GM06990 (cell line): ENCODE measurements at regions not wholly inside any gene's neighbourhood (a gene's known extent, or its start where the extent isn't known, plus 50 kb on each side); places are given as distances from the start of the nearest gene placed in this dataset.

Experiments used
- DNase-seq: peaks from one replicate; pipeline ENCODE4 v3.0.0-alpha.2; 2011; ENCODE audit not compliant: insufficient read length; ENCODE audit errors: extremely low read depth
- H3K27me3 ChIP-seq: replicated peaks from 2 replicates; pipeline ENCODE4 v1.6.0; 2011; ENCODE audit warnings: low read length; ENCODE audit not compliant: control insufficient read depth, insufficient read depth
- H3K36me3 ChIP-seq: 2 replicates; pipeline ENCODE4 v1.5.1; 2011; ENCODE audit warnings: low read length; ENCODE audit not compliant: control insufficient read depth, insufficient read depth
- H3K4me3 ChIP-seq: replicated peaks from 2 replicates; pipeline ENCODE4 v1.5.1; 2011; ENCODE audit warnings: low read depth, mild to moderate bottlenecking, control low read depth, low read length
- CTCF ChIP-seq: IDR thresholded peaks from 2 replicates; pipeline ENCODE4 v1.5.1; 2011; ENCODE audit warnings: low read length, control low read depth, mild to moderate bottlenecking, inconsistent platforms; ENCODE audit not compliant: insufficient read depth, poor library complexity, severe bottlenecking

DNA sequence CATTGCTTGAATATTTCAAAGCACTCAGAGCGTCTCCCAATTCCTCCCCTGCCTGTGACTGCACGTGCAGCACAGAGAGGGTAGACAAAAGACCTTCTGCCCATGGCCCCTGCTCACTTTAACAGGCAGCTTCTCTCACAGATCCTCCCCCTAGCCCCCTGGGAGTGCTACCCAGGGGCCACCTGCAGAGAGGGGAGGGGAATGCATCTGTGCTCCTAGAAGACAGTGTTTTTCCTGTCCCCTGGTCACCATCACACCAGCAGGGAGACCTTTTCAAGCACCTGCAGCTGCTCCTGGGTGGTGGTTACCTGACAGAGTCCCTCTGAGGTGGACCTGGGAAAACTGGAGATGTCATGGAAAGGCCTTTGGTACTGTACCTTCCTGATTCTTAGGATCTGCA, 56.7 kb upstream of the PRR23C start:
- H3K27me3 ChIP-seq = no peaks in the 10 kb centered on the region; the same call in none of the 2 replicates
- no peaks in the 10 kb centered on the region for H3K36me3 ChIP-seq
- TF ChIP-seq CTCF = no peak
- DNase-seq = no peak
- no peak overlapping the region for H3K4me3 ChIP-seq

GRCh38 chr3:139103484-139103883, 58.8 kb upstream of the PRR23C start:
- no peaks in the 10 kb centered on the region; the same call in none of the 2 replicates for H3K27me3 ChIP-seq
- no peak for TF ChIP-seq CTCF

DNA sequence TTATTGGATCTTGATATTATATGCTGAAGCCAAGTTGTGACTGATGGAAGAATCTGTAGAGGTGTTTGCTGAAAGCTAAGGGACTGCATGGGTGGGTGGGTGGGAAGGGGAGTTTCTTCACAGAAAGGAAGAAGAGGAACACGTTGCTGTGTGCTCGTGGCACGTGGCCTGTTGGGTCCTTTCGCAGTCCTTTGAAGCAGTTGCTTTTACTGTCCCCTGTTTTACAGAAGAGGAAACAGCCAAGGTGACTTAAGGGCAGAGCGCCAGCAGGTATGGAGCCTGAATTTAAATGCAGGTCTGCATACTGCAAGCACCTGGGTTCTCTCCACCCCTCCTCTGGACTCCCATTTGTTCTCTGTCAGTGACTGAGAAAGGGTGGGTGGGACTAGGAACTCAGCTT, 59.4 kb upstream of the PRR23C start:
- no peak for TF ChIP-seq CTCF
- DNase-seq = no peak
- Histone ChIP-seq H3K27me3 (no peaks in the 10 kb centered on the region; the same call in none of the 2 replicates), H3K4me3 (no peak overlapping the region), H3K36me3 (no peaks in the 10 kb centered on the region)

More at GRCh38 chr3:139103484-139103883, 58.8 kb upstream of the PRR23C start:
- DNase-seq = no peak
- Histone ChIP-seq H3K36me3 (no peaks in the 10 kb centered on the region), H3K4me3 (no peak overlapping the region)

GRCh38 chr3:139105154-139105702, 60.5 kb upstream of the PRR23C start:
- no peak for DNase-seq
- Histone ChIP-seq H3K36me3 (no peaks in the 10 kb centered on the region), H3K27me3 (no peaks in the 10 kb centered on the region; the same call in none of the 2 replicates), H3K4me3 (no peak overlapping the region)
- no peak for TF ChIP-seq CTCF

DNA sequence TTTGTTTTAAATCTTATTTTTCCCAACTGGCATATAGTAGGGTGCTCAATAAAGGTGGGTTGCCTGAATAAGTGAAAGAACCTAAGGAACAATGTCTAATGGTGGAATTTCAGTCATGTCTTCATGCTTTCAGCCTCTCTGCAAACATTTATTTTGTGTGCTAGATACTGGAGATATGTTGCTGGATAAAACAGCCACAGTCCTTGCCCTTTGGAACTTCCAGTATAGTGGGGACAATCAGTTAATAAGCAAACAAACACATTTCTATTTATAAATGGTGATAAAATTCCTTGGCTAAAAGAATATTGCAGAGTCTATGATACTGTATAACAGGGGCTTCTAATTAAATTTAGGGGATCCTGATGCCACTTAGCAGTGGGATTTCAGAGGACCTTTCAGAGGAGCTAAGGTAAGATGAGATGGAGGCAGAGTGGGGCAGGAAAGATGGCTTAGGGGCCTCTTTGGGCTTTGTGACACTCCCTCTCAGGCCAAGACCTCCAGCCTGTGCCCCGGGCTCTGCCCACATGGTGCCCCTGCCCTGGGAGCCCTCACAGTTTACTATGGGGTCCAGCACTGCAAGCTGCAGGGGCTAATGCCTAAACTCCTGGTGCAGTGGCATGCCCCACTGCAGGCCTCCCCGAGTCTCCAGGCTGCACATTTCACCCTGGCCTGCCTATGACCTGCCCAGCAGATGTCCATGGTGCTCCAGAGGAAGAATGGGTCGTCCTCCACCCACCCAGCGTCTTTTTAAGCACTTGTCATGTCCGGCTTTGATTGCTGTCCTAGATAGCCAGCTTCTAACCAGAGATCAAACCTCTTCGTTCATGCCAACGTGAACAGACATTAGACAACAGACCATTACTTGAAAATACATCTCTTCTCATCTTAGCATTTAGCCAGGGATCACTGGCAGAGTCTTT, 61.6 kb upstream of the PRR23C start:
- Histone ChIP-seq H3K36me3 (no peaks in the 10 kb centered on the region), H3K27me3 (no peaks in the 10 kb centered on the region; the same call in none of the 2 replicates), H3K4me3 (no peak overlapping the region)
- TF ChIP-seq CTCF = no peak
- no peak for DNase-seq
